ENCODE measurements at regions not wholly inside any gene's neighbourhood (a gene's known extent, or its start where the extent isn't known, plus 50 kb on each side); places are given as distances from the start of the nearest gene placed in this dataset.

DNA sequence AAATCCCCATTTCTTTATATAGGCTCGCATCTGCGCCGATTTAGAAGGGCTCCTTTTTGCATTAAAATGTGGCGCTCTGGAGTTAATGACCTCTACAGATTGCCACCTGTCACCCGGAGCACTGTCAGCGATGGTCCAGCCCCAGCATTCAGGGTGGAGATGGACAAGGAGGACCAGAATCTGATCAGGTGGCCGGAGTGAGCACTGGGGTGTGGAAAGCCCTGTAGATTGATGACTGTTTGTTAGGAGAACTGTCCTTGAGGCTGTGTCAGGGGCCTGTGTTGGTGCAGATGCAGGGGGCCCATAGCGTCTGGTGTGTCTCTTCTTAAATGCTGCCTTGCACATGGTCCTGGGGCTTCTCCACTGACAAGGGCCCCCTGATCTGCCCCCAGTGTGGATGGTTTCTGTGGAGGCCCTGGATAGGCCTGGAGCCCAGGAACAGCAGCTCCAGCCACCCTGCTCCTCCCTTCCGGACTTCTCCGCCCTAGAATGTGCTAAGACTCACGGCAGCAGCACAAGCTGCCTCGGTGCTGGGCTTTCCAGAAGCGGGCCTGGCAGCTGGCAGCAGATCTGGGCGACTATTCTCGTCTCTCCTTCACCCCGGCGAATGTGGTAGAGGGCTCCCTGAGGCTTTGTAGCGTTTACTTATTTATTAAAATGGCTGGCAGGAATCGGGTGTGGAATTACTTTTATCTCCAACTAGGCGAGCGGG, 1333.3 kb downstream of the BRD1 start:
- Mint-ChIP-seq H3K36me3 (ENCODE audit: insufficient read depth) (no peaks in the 10 kb centered on the region), H3K27me3 (ENCODE audit: low read depth) (peaks cover 41% of the 10 kb centered on the region), H3K9me3 (no peaks in the 10 kb centered on the region), H3K4me3 (no peak overlapping the region), H3K4me1 (ENCODE audit: low read depth) (peaks cover 1% of the 10 kb centered on the region)
- DNase-seq (no peak), ATAC-seq (no peak)

DNA sequence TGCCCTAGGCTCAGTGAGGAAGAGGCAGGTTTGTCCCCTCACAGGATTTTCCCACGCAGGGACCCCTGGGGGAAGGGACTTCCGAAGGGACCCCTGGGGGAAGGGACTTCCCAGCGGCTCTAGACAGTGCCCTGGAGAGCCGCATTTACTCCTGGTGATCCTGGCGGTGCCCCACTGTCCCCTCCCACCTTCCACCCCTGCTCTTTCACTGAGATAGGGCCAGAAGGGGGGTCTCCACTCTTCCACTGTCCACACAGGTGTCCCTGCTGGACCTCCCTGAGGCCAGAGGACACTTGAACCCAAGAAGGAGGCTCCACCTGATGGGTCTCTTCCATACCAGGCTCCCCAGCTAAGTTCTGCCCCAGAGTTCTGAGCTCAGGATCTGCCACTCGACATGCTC, 1333.9 kb downstream of the BRD1 start:
- no peak for DNase-seq
- no peak overlapping the region for H3K4me3 Mint-ChIP-seq
- H3K4me1 Mint-ChIP-seq (ENCODE audit: low read depth), result peaks cover 1% of the 10 kb centered on the region
- ATAC-seq, result no peak
- no peaks in the 10 kb centered on the region for H3K36me3 Mint-ChIP-seq (ENCODE audit: insufficient read depth)
- peaks cover 42% of the 10 kb centered on the region for H3K27me3 Mint-ChIP-seq (ENCODE audit: low read depth)
- H3K9me3 Mint-ChIP-seq, result no peaks in the 10 kb centered on the region

DNA sequence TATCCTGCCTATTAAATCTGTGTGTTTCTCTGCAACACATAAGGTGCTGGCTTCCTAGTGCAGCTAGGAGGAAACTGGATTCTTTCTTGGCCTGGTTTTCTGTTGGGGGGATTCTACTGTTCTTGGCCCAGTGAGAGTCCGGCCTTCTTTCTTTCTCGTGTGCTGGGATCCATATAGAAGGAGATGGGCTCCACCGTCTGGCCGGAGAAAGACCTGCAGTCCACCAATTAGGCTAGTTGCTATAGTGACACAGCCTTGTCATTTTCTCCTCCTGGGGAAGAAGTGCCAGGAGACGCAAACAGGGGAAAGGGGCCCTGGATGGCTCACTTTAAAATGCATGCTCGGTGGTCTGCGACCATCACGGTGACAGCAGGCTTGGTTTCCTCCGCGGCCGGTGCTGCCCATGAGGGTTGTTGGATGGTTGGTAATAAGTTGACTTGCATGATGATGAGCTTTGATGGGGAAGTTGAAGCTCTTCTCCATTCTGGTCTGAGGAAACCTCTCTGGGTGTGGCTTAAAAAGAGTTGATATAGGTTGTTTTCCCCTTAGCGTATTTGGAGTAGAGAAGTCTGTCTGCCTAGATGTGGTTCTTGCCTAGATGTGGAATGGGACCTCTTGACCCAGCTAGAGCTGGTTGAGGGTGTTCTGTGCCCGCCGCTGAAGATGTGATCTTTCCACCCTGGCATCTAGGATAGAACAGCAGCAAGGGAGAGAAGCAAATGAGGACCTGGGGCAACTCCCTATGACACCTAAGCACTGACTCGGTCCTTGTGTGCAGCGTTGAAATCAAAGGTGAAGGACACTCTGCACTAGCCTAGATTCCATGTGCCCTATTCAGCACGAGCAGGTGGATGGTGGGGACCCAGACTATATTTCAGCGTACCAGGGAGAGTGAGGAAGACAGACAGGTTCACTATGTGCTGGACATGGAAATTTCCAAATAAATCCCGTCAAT, 1335.0 kb downstream of the BRD1 start:
- peak in 1 of 2 donors; percentile 25 for ATAC-seq
- Mint-ChIP-seq H3K27me3 (ENCODE audit: low read depth) (peaks cover 53% of the 10 kb centered on the region), H3K9me3 (no peaks in the 10 kb centered on the region), H3K36me3 (ENCODE audit: insufficient read depth) (no peaks in the 10 kb centered on the region), H3K4me3 (no peak overlapping the region), H3K4me1 (ENCODE audit: low read depth) (peaks cover 1% of the 10 kb centered on the region)
- DNase-seq, result no peak

DNA sequence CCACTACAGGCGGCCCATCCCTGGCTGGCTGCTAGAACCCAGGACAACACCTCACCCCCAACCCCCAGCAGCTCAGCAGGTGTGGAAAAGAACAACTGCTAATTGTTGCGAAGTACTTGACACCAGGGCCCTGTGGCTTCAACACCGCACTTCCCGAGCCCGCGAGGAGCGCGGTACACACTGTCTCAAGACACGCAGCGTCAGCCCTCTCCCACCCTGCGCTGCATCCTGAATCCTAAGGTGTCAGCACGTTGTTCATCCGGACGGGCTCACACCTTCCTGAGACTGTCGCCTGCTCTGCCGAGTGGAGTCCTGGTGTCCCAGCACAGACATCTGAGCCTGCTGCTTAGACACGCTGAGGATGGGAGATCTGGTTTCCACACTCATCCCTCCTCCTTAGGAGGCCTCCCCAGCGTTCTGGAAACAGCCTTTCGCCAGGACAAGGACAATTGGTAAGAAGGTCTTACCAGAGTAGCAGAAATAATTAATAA, 1336.2 kb downstream of the BRD1 start:
- H3K4me1 Mint-ChIP-seq (ENCODE audit: low read depth), result peaks cover 1% of the 10 kb centered on the region
- no peak overlapping the region for H3K4me3 Mint-ChIP-seq
- no peaks in the 10 kb centered on the region for H3K9me3 Mint-ChIP-seq
- DNase-seq (no peak), ATAC-seq (no peak)
- no peaks in the 10 kb centered on the region for H3K36me3 Mint-ChIP-seq (ENCODE audit: insufficient read depth)
- H3K27me3 Mint-ChIP-seq (ENCODE audit: low read depth), result peaks cover 60% of the 10 kb centered on the region

DNA sequence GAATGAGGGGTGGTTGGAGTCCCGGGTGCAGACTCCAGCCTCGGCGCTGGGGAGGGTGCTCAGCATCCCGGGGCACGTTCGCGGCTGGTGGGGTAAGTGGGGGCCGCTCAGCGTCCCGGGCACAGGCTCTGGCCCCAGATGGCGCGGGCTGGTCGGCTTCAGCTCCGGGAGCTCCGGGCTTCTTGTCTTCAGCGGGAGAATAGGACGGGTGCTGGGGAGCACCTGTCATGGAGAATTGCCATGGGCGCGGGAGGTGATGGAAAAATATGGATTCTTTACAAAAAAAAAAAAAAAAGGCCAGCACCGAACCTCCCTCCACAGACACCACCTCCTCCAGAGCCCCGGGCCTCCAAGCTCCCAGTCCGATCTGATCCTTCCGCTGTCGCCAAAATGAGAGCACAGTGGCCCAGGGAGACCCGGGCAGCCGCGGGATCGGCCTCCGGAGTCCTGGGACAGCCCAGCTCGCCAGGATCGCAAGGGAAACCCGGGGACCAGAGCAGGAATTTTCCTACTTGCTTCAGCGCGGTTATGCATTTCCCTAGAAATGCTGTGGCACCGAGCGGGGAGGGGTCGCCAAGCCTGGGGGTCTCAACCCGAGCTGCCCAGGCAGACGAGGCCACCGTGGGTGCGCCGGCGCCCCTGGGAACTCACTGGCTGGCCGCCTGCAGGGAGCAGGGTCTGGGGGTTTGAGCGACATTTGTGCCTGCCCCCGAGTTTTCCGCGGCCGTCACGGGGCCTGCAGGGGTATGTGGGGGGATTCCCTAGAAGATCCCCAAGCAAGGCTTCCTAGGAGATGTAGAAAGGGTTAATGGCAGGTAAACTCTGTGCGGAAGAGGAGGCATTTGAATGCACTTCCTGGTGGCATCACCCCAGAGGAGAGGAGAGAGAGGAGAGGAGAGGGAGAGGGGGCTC, 1336.9 kb downstream of the BRD1 start:
- H3K27me3 Mint-ChIP-seq (ENCODE audit: low read depth), result peaks cover 65% of the 10 kb centered on the region

DNA sequence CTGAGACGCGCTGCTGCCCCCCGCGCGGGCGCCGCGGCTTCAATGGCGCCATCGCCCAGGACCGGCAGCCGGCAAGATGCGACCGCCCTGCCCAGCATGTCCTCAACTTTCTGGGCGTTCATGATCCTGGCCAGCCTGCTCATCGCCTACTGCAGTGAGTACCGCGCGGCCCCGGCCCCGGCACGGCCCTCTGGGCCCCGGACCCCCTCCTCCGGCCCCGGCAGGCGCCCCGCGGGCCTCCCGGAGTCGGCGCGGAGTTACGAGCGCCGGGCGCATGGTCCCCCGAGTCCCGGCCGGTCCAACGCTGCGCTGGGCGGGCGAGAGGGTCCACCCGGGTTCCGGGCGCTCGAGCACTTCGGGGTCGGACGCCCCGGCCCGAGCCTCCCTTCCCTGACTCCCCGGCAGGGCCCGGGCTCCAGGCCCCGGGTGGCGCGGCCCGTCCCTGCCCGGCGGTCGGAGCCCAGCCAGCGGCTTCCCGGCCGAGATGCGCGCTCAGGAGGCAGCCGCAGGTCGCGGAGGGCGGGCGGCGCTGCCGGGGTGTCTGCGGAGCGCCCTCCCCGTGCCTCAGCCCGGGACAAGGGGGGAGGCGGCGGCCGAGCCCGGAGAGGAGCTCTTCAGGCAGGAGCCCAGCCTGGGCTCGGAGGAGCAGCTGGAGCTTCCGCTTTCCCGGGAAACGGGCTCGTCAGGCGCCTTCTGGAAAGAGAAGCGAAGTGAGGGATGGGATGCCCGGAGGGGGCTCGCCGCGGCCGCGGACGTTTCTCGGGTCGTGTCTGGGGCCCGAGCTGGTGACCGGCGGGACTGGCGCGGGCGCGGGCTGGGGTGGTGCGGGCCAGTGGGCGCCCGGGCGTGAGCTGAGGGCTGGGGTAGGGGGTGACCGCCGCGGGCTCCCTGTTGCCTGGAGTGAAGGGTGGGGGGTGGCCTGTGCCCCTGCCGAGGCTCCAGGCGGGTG, 1337.8 kb downstream of the BRD1 start:
- Mint-ChIP-seq H3K36me3 (ENCODE audit: insufficient read depth) (no peaks in the 10 kb centered on the region), H3K9me3 (no peaks in the 10 kb centered on the region), H3K4me3 (no peak overlapping the region), H3K4me1 (ENCODE audit: low read depth) (peaks cover 1% of the 10 kb centered on the region), H3K27me3 (ENCODE audit: low read depth) (peaks cover 62% of the 10 kb centered on the region)
- peak in 1 of 2 donors; percentile 27 for ATAC-seq
- no peak for DNase-seq

More for the DNA sequence above, 1336.9 kb downstream of the BRD1 start:
- peaks cover 1% of the 10 kb centered on the region for H3K4me1 Mint-ChIP-seq (ENCODE audit: low read depth)
- DNase-seq (no peak), ATAC-seq (no peak)
- H3K9me3 Mint-ChIP-seq, result no peaks in the 10 kb centered on the region
- no peak overlapping the region for H3K4me3 Mint-ChIP-seq
- H3K36me3 Mint-ChIP-seq (ENCODE audit: insufficient read depth), result no peaks in the 10 kb centered on the region

DNA sequence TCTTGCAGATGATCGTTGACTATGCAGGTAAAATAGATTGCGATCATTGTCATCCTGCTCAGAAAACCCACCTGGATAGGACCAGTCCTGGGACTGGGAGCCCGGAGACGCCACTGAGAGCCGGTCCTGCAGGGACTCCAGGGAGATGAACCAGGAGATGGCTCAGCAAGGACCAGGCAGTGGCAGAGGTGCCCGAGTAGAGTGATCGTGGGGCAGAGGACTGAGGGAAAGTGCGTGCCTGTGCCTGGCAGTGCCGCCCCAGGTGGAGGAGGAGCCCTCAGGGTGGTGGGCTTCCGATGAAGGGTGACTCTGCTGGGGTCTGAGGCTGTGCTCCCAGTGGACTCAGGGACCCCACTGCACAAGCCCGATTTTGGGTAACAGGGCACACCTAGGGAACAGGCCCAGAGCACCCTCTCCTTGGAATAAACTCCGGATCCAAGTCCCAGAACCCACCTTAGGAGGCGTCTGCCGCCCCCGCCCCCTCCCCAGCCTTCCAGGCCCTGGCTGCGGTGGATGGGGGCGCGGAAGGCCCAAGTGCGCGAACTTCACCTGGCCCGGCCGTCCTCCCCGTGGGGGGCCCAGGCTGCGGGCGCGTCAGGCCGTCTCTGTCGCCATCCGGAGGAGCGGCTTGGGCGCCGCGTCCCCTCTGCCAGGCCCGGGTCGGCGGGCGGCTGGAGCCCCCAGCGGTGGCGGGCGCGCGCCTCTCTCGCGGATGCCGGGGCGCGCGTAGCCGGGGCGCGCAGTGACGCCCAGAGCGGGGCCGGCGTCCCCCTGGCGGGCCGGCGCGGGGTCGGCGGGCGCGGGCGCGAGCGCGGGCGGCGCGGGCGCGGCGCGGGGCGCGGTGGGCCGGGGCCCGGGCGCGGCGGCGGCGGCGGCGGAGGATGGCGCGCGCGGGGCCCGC, 1338.8 kb downstream of the BRD1 start:
- H3K36me3 Mint-ChIP-seq (ENCODE audit: insufficient read depth), result no peaks in the 10 kb centered on the region
- DNase-seq, result no peak
- H3K27me3 Mint-ChIP-seq (ENCODE audit: low read depth), result peaks cover 58% of the 10 kb centered on the region
- H3K4me3 Mint-ChIP-seq, result no peak overlapping the region
- no peaks in the 10 kb centered on the region for H3K9me3 Mint-ChIP-seq
- ATAC-seq, result no peak
- H3K4me1 Mint-ChIP-seq (ENCODE audit: low read depth), result peaks cover 1% of the 10 kb centered on the region

DNA sequence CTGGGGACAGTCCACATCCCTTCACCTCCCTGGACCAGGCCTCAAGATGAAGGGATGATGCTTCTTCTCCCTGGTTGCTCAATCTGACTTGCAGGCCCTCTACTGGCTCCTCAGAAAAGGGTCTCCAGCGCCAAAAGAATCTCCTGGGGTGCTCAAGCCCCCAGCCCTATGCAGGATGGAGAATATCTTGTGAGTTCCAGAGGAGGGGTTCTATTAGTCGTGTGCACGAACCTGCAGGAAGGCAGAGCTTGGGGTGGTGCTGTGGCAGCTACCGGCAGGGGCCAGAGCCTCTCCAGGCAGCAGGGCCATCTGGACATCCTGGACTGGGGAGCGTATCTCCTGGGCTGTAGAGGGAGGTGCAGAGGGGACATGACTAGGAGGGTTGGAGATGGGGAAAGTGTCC, 1339.5 kb downstream of the BRD1 start:
- Mint-ChIP-seq H3K4me1 (ENCODE audit: low read depth) (peaks cover 1% of the 10 kb centered on the region), H3K27me3 (ENCODE audit: low read depth) (peaks cover 57% of the 10 kb centered on the region), H3K4me3 (no peak overlapping the region), H3K9me3 (no peaks in the 10 kb centered on the region), H3K36me3 (ENCODE audit: insufficient read depth) (no peaks in the 10 kb centered on the region)
- no peak for DNase-seq
- ATAC-seq, result no peak

DNA sequence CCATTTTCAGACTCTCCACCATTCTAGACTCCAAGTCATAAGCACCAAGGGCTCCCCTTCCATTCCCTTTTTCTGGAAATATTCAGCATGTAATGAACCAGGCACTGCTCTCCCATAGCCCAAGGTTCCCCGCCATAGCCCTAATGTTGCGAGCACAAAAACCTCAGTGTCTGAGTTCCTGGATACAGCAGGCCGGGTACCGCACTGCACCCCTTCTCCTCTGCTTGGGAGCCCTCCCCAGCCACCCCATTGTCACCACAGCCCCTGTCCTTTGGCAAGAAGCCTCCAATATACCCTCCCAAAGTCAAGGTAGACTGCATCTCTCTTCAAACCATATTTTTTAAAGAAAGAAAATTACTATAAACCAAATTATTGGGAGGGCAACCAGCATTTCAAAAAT, 1341.1 kb downstream of the BRD1 start:
- Mint-ChIP-seq H3K36me3 (ENCODE audit: insufficient read depth) (no peaks in the 10 kb centered on the region), H3K4me3 (no peak overlapping the region), H3K27me3 (ENCODE audit: low read depth) (peaks cover 43% of the 10 kb centered on the region), H3K9me3 (no peaks in the 10 kb centered on the region), H3K4me1 (ENCODE audit: low read depth) (peaks cover 1% of the 10 kb centered on the region)
- DNase-seq (no peak), ATAC-seq (no peak)

DNA sequence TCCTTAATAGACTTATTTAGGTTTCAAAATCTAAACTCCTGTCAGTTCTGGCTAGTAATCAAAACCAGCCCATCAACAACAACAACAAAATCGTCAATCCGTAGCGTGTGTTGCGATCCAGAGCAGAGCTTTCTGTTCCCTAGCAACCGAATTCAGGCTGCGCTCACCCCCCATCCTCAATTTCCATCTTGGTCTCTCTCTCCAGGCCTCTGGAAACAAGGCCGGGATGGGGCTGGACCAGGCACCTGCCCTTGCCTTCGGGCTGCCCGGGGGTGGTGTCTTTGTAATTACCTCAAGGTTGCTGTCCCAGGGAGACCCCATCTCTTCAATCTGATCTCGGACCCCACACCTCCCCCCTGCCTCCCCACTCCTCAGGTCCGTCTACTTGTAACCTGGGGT, 1341.5 kb downstream of the BRD1 start:
- H3K4me3 Mint-ChIP-seq, result no peak overlapping the region
- no peaks in the 10 kb centered on the region for H3K9me3 Mint-ChIP-seq
- peaks cover 39% of the 10 kb centered on the region for H3K27me3 Mint-ChIP-seq (ENCODE audit: low read depth)
- no peak for ATAC-seq
- H3K36me3 Mint-ChIP-seq (ENCODE audit: insufficient read depth), result no peaks in the 10 kb centered on the region
- peaks cover 1% of the 10 kb centered on the region for H3K4me1 Mint-ChIP-seq (ENCODE audit: low read depth)
- no peak for DNase-seq

DNA sequence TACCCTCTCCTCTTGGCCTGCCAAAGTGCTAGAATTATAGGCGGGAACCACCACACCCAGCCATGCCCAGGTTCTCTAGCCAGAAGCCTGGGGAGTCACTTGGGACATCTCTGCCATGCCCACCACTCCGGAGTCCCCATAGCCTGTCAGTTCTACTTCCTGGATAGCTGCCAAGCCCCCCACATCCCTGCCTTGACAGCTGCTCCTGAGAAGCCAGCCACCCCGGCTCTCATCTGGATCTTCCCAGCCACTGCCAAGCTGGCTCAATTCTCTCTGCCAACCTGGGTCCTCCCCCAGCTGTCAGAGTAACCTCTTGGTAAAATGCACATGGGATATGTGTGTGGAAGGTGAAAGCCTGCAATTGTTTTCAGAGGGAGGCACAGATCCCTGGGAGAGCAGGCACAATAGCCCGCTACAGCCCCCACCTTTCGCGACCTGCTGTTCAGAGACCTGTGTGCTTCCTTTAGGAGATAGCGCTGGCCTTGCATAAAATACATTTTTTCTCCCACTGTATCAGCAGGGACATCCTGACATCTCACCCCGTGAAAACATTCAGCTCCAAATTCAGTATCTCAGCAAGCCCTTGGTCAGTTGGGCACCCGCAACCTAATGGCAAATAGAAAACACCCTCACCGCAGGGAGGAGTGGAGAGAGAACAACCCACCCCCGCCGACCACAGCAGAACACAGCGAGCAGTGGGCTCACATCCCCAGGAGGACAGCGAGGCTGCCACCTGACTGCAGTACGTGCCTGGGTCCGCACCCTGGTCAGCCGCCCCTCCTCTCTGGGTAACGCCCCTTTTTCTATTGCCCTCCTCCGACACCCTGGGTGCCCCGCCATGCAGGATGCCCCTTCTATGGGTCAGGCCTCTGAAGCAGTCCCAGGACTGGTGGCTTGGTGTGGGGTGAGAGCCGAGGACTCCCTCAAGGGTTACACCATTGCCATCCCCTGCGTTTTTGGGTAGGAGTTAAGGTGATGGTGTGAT, 1342.2 kb downstream of the BRD1 start:
- no peak for ATAC-seq
- H3K36me3 Mint-ChIP-seq (ENCODE audit: insufficient read depth), result no peaks in the 10 kb centered on the region
- H3K27me3 Mint-ChIP-seq (ENCODE audit: low read depth), result peaks cover 32% of the 10 kb centered on the region
- no peak overlapping the region for H3K4me3 Mint-ChIP-seq
- no peak for DNase-seq
- H3K9me3 Mint-ChIP-seq, result no peaks in the 10 kb centered on the region
- no peaks in the 10 kb centered on the region for H3K4me1 Mint-ChIP-seq (ENCODE audit: low read depth)
